HG02610 (cell line): ENCODE measurements at regions not wholly inside any gene's neighbourhood (a gene's known extent, or its start where the extent isn't known, plus 50 kb on each side); places are given as distances from the start of the nearest gene placed in this dataset.
"Not testable (repeated sequence)": the region's sequence is repeated elsewhere in the genome, so short reads cannot be mapped to it uniquely, and the experiment has no call there.

ENCODE experiments used
- ATAC-seq: cut with Tn5 transposase; IDR thresholded peaks from one replicate; pipeline ENCODE4 v1.9.1; 2021; ENCODE audit warnings: mild to moderate bottlenecking, moderate library complexity; ENCODE audit not compliant: unreplicated experiment

GRCh38 chr10:25076506-25077177 lies 60.2 kb downstream of the THNSL1 start:
- no peak for ATAC-seq

- ATAC-seq = no peak
Observed at GRCh38 chr10:25078658-25079431, 62.4 kb downstream of the THNSL1 start.

- peak; percentile 85 for ATAC-seq
Observed at GRCh38 chr10:25080880-25081581, 64.6 kb downstream of the THNSL1 start.

DNA sequence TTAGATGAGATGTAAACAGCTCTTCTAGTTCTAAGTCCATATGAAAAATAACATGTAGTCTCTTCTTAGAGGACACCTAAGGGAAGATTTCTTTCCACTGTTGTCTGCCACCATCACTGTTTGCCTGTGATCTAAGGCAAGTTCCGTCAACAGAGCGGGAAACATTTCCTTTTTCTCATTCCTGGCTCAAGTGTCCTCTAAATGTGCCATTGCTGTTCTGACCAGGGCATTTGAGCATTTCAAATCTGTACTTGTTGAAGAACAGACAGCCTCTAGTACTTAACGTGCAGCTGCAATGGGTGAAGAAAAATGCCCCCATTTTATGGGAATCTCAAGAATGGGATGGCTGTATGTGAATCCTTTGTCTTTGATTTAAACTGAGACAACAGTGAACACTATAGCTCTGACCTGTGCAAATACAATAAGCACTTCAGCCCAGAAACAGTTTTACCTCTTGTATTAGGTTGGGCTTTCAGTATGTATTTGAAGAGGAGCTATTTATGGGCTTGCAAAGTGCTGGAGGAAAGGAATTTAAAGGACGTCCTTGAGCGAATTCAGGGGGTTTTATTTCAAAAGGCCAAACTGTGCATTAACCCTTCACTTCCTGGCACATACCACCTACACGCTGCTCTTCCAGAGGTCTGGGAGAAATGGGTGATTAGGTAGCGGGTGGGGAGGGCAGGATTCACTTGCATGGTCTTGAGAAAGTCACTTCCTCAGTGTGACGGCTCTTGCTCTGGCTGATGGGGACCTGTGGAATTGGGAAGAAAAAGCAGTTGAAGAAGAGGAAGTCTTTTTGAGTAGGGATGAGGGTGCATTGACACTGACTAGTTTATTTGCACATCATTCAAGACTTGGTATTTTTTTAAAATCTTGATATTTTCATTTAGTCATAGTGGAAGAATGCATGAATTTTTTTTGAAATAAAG lies 66.1 kb downstream of the THNSL1 start:
- ATAC-seq = no peak

- ATAC-seq = no peak
Observed at GRCh38 chr10:25083546-25084111, 67.2 kb downstream of the THNSL1 start.

GRCh38 chr10:25084447-25084846 lies 68.0 kb downstream of the THNSL1 start:
- ATAC-seq = no peak

DNA sequence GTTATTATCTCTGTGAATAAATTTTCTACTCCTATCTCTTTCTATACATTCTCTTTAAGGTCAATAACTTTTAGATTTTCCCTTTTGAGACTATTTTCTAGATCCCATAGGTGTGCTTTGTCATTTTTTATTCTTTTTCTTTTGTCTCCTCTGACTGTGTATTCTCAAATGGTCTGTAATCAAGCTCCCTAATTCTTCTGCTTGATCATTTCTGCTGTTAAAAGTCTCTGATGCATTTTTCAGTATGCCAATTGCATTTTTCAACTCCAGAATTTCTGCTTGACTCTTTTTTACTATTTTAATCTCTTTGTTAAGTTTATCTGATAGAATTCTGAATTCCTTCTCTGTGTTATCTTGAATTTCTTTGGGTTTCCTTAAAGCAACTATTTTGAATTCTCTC lies 78.2 kb downstream of the THNSL1 start:
- ATAC-seq = no peak

DNA sequence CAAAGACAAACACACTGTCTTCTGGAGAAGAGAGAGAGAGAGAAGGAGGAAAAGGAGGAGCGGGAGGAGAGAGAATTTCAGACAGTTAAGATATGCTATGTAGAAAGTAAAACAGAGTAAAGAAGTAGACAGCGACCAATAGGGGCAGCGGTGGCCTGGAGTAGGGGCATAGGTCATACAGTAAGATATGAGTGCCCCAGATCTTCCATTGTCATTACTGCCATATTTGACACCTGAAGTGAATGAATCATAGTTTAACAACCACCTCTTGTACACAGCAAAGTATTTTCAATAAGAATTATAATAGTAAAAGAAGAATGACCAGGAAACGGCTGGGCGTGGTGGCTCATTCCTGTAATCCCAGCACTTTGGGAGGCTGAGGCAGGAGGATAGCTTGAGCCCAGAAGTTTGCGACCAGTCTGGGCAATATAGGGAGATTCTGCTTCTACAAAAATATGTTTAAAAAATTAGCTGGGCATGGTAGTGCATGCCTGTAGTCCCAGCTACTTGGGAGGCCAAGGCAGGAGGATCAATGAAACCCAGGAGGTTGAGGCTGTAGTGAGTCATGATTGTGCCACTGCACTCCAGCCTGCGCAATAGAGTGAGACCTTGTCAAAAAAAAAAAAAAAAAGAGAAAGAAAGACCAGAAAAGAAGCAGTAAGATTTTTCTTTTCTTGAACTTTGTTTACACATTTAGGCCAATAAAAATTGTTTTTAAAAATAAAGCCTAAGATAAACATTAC lies 77.0 kb upstream of the GPR158 start:
- ATAC-seq = no peak

- ATAC-seq = no peak
Observed at GRCh38 chr10:25100141-25100540, 74.7 kb upstream of the GPR158 start.

- ATAC-seq = no peak
Observed at GRCh38 chr10:25101461-25102146, 73.2 kb upstream of the GPR158 start.

GRCh38 chr10:25102147-25102822 lies 72.5 kb upstream of the GPR158 start:
- no peak for ATAC-seq

GRCh38 chr10:25103703-25104102 lies 71.1 kb upstream of the GPR158 start:
- ATAC-seq = no peak

DNA sequence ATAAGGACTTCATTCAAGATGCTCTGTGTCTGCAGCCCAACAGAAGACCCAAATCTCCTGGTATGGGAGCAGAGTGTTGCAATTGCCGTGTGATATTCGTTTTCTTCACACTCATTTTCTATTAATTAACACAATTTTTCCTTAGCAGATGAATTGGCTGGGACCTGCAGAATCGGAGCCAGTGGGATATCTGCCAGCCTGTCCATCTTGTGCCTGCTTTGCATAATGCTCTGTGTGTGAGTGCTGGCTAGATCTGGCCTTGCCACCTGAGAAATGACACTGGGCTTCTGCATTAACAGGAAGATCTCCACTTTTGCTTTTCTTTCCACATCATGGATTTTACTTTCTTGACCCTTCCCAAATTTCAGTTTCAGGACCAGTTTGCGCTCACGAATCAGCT lies 70.4 kb upstream of the GPR158 start:
- ATAC-seq = no peak

GRCh38 chr10:25105262-25105661 lies 69.5 kb upstream of the GPR158 start:
- no peak for ATAC-seq

GRCh38 chr10:25105743-25106260 lies 69.0 kb upstream of the GPR158 start:
- ATAC-seq = no peak

DNA sequence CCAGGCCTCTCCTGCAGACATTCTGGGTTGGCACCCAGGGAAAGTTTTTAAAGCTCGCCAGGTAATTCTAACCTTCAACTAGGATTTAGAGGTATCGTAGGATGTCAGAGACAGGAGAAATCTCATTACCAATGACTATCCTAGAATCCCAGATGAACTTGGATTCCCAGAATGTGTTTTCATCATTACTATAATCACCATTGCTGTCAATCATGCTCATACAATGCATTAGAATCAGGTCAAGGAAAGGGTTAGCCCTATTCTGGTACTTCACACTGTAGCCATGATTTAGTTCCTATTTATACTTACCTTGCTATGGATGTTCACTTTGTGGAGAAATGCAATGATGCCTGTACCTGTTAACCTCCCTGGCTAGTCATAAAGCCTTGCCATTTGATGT lies 67.0 kb upstream of the GPR158 start:
- ATAC-seq = no peak

- ATAC-seq = not testable (repeated sequence)
Observed at GRCh38 chr10:25109896-25110295, 64.9 kb upstream of the GPR158 start.

- ATAC-seq = no peak
Observed at GRCh38 chr10:25112016-25112415, 62.8 kb upstream of the GPR158 start.
